ENCODE measurements at regions not wholly inside any gene's neighbourhood (a gene's known extent, or its start where the extent isn't known, plus 50 kb on each side); places are given as distances from the start of the nearest gene placed in this dataset.

- DNase-seq (ENCODE audit: insufficient read length, low spot score) (no peak), FAIRE-seq (no peak)
Measured at GRCh38 chr9:550333-550732, 291.2 kb upstream of the DMRT1 start.

GRCh38 chr9:551986-552929, 289.2 kb upstream of the DMRT1 start:
- FAIRE-seq = no peak
- no peak for DNase-seq (ENCODE audit: insufficient read length, low spot score)

- FAIRE-seq = no peak
Measured at GRCh38 chr9:555493-555892, 286.0 kb upstream of the DMRT1 start.

GRCh38 chr9:556199-556598, 285.3 kb upstream of the DMRT1 start:
- no peak for DNase-seq (ENCODE audit: insufficient read length, low spot score)
- no peak for FAIRE-seq

More at GRCh38 chr9:555493-555892, 286.0 kb upstream of the DMRT1 start:
- no peak for DNase-seq (ENCODE audit: insufficient read length, low spot score)

GRCh38 chr9:556675-557074, 284.8 kb upstream of the DMRT1 start:
- DNase-seq (ENCODE audit: insufficient read length, low spot score) (no peak), FAIRE-seq (no peak)

GRCh38 chr9:557601-558201, 283.8 kb upstream of the DMRT1 start:
- FAIRE-seq (no peak), DNase-seq (ENCODE audit: insufficient read length, low spot score) (no peak)

GRCh38 chr9:561427-561826, 280.1 kb upstream of the DMRT1 start:
- FAIRE-seq (no peak), DNase-seq (ENCODE audit: insufficient read length, low spot score) (no peak)

- DNase-seq (ENCODE audit: insufficient read length, low spot score) (no peak), FAIRE-seq (no peak)
Measured at GRCh38 chr9:563200-563599, 278.3 kb upstream of the DMRT1 start.

GRCh38 chr9:565528-565927, 276.0 kb upstream of the DMRT1 start:
- DNase-seq (ENCODE audit: insufficient read length, low spot score) = no peak
- FAIRE-seq = no peak

GRCh38 chr9:567128-567746, 274.3 kb upstream of the DMRT1 start:
- no peak for FAIRE-seq
- DNase-seq (ENCODE audit: insufficient read length, low spot score) = no peak

- no peak for DNase-seq (ENCODE audit: insufficient read length, low spot score)
- FAIRE-seq = no peak
Measured at GRCh38 chr9:567747-568305, 273.7 kb upstream of the DMRT1 start.

- no peak for DNase-seq (ENCODE audit: insufficient read length, low spot score)
- no peak for FAIRE-seq
Measured at GRCh38 chr9:569296-569695, 272.2 kb upstream of the DMRT1 start.

- no peak for FAIRE-seq
Measured at GRCh38 chr9:570187-570586, 271.3 kb upstream of the DMRT1 start.

GRCh38 chr9:571066-571465, 270.4 kb upstream of the DMRT1 start:
- no peak for DNase-seq (ENCODE audit: insufficient read length, low spot score)
- no peak for FAIRE-seq

More at GRCh38 chr9:570187-570586, 271.3 kb upstream of the DMRT1 start:
- no peak for DNase-seq (ENCODE audit: insufficient read length, low spot score)

- FAIRE-seq (no peak), DNase-seq (ENCODE audit: insufficient read length, low spot score) (no peak)
Measured at GRCh38 chr9:571741-572140, 269.8 kb upstream of the DMRT1 start.

- DNase-seq (ENCODE audit: insufficient read length, low spot score) (peak; percentile 15), FAIRE-seq (no peak)
Measured at GRCh38 chr9:573691-574410, 267.6 kb upstream of the DMRT1 start.

- DNase-seq (ENCODE audit: insufficient read length, low spot score) (no peak), FAIRE-seq (no peak)
Measured at GRCh38 chr9:575139-575538, 266.4 kb upstream of the DMRT1 start.

GRCh38 chr9:580652-581342, 260.7 kb upstream of the DMRT1 start:
- DNase-seq (ENCODE audit: insufficient read length, low spot score) (no peak), FAIRE-seq (no peak)

GRCh38 chr9:581673-582497, 259.6 kb upstream of the DMRT1 start:
- DNase-seq (ENCODE audit: insufficient read length, low spot score) (no peak), FAIRE-seq (no peak)
